ENCODE measurements at regions not wholly inside any gene's neighbourhood (a gene's known extent, or its start where the extent isn't known, plus 50 kb on each side); places are given as distances from the start of the nearest gene placed in this dataset.

- no peak for FAIRE-seq
- TF ChIP-seq CTCF (IDR thresholded peaks at IDR 0.05; ENCODE audit: insufficient read depth, missing control alignments), result no peak
- DNase-seq (ENCODE audit: insufficient read length, low spot score), result no peak
Measured at GRCh38 chr12:25637752-25638151, 84.7 kb upstream of the LMNTD1 start.

GRCh38 chr12:25639406-25639805 is 86.3 kb upstream of the LMNTD1 start:
- no peak for DNase-seq (ENCODE audit: insufficient read length, low spot score)
- FAIRE-seq, result no peak
- no peak for TF ChIP-seq CTCF (IDR thresholded peaks at IDR 0.05; ENCODE audit: insufficient read depth, missing control alignments)

DNA sequence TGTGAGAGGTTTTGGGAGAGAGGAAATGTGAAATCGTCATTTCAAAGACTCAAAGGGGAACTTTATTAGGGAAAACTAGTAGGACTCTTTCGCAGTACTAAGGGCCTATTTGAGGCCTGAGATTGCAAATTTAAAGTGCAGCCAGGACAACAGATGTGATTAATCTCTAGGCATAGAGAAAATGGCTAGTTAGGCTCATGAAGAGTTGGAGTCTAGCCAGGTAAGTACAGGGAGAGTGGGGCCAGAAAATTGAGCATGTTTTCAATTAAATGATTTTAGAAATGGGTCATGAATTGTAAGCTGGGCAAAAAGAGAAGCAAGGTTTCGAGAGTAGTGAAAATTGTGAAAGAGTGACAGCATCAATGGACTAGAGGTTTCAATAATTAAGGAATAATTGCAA is 91.9 kb upstream of the LMNTD1 start:
- no peak for TF ChIP-seq CTCF (IDR thresholded peaks at IDR 0.05; ENCODE audit: insufficient read depth, missing control alignments)
- FAIRE-seq, result no peak
- no peak for DNase-seq (ENCODE audit: insufficient read length, low spot score)

DNA sequence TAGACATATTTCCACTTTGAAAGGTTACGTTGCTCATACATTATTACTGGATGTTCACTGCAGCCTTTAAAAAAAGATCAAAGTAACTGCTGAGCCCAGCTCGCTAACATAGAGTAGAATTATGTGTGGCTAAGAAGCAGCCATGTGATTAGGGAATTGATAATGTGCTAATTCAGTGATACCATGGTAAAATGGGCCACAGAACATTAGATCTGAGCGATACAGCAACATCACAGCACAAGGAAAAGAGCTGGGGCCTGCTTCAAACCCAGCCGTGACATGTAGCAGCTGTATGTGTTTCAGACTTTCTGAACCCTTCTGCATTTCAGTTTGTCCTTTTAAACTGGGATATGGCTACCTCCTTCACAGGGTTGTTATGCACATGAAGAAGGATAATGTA is 92.3 kb upstream of the LMNTD1 start:
- DNase-seq (ENCODE audit: insufficient read length, low spot score) (no peak), FAIRE-seq (no peak)

DNA sequence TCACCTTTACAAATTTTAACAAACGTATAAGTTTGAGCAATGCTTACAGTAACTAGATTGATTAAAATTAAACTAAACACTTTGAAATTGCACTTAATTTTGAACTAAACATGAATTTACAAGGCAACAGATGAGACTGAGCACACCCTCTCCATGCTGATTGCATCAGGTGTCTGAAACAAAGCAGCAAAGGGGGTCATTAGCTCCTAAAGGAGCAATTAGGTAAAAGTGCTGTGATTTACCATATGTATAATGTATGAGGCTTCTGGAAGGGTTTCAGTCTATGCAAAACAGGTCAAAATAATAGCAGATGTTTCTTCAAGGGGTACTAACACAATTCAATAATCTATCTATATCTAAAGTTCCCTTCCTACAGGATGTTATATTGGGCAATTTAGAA is 98.8 kb upstream of the LMNTD1 start:
- no peak for FAIRE-seq
- no peak for TF ChIP-seq CTCF (IDR thresholded peaks at IDR 0.05; ENCODE audit: insufficient read depth, missing control alignments)
- DNase-seq (ENCODE audit: insufficient read length, low spot score), result no peak

More for the DNA sequence above, 92.3 kb upstream of the LMNTD1 start:
- TF ChIP-seq CTCF (IDR thresholded peaks at IDR 0.05; ENCODE audit: insufficient read depth, missing control alignments), result no peak

DNA sequence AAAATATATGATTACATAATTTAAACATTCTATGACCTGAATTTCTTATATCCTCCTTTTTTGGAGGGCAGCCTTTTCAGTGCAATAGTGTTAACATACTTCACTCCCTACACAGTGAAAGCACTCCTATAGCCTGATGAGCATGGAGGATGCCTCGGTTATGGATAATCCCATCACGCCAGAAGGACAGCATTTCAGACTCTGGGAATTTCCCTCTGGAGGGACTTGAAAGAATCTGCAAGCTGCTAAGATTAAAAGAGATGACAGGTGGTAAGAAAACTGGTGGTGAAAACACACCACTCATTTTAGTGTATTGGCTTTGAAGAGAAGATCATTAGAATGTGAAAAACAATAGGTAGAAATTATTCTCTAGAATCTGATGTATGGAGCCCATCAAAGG is 99.3 kb upstream of the LMNTD1 start:
- no peak for DNase-seq (ENCODE audit: insufficient read length, low spot score)
- peak; percentile 68 for FAIRE-seq
- TF ChIP-seq CTCF (IDR thresholded peaks at IDR 0.05; ENCODE audit: insufficient read depth, missing control alignments), result no peak

- FAIRE-seq (no peak), DNase-seq (ENCODE audit: insufficient read length, low spot score) (no peak)
- no peak for TF ChIP-seq CTCF (IDR thresholded peaks at IDR 0.05; ENCODE audit: insufficient read depth, missing control alignments)
Measured at GRCh38 chr12:25653487-25654175, 100.5 kb upstream of the LMNTD1 start.
